Natural killer cell (primary cell): ENCODE measurements at regions not wholly inside any gene's neighbourhood (a gene's known extent, or its start where the extent isn't known, plus 50 kb on each side); places are given as distances from the start of the nearest gene placed in this dataset.

Experiments
- ATAC-seq, 3 donors: fragments of 150-1000 bp in 2 of 3; fragments of 200-7000 bp in 1 of 3; cut with Tn5 transposase; 1 replicate in 1 of 3; 2 replicates in 2 of 3; pipeline ENCODE4 v1.10.0; 2021; ENCODE audit warnings: mild to moderate bottlenecking in 2 of 3, moderate library complexity in 2 of 3
- DNase-seq, 2 donors: peaks; one replicate each; pipeline versions ENCODE4 v3.0.0 to v3.0.0-alpha.2; 2013 to 2021; ENCODE audit warnings: mixed read lengths in 1 of 2
- H3K27ac ChIP-seq: one replicate; pipeline ENCODE4 v1.5.1; 2013; ENCODE audit warnings: mild to moderate bottlenecking, low read length
- H3K27me3 ChIP-seq: one replicate; pipeline ENCODE4 v1.6.1; 2013; ENCODE audit warnings: low read length; ENCODE audit not compliant: control insufficient read depth, insufficient read depth
- H3K36me3 ChIP-seq: one replicate; pipeline ENCODE4 v1.6.1; 2013; ENCODE audit warnings: low read length; ENCODE audit not compliant: control insufficient read depth, insufficient read depth
- H3K4me1 ChIP-seq: one replicate; pipeline ENCODE4 v1.6.1; 2013; ENCODE audit warnings: low read length; ENCODE audit not compliant: control insufficient read depth, insufficient read depth
- H3K4me3 ChIP-seq: one replicate; pipeline ENCODE4 v1.5.1; 2013; ENCODE audit warnings: low read length
- H3K9me3 ChIP-seq: one replicate; pipeline ENCODE4 v1.6.1; 2013; ENCODE audit warnings: low read length; ENCODE audit not compliant: control insufficient read depth, insufficient read depth
- H3K27ac Mint-ChIP-seq, 2 donors: one replicate each; pipeline ENCODE4 v1.8.0; 2022; ENCODE audit warnings: mild to moderate bottlenecking in 2 of 2, mixed read lengths in 2 of 2, moderate library complexity in 1 of 2
- H3K27me3 Mint-ChIP-seq, 2 donors: one replicate each; pipeline ENCODE4 v1.8.0; 2022; ENCODE audit warnings: low read depth in 2 of 2, mixed read lengths in 2 of 2
- H3K36me3 Mint-ChIP-seq: one replicate; pipeline ENCODE4 v1.8.0; 2022; ENCODE audit warnings: mixed read lengths
- H3K4me1 Mint-ChIP-seq, 2 donors: one replicate each; pipeline ENCODE4 v1.8.0; 2022; ENCODE audit warnings: mixed read lengths in 2 of 2
- H3K4me3 Mint-ChIP-seq: one replicate; pipeline ENCODE4 v1.8.0; 2022; ENCODE audit warnings: mild to moderate bottlenecking, moderate library complexity, mixed read lengths
- H3K9me3 Mint-ChIP-seq, 2 donors: one replicate each; pipeline ENCODE4 v1.8.0; 2022; ENCODE audit warnings: mixed read lengths in 2 of 2
- WGBS: methylation state at CpG from one replicate; pipeline ENCODE4 v1.1.7; 2013; ENCODE audit warnings: missing lambda C conversion rate; ENCODE audit not compliant: insufficient coverage; 5-methylcytosine and 5-hydroxymethylcytosine counted together
- intact Hi-C: fragments of 100-400 bp; cut with micrococcal nuclease; formaldehyde crosslinking; loops from one replicate; pipeline ENCODE4 v1.14.2; 2022
- TF ChIP-seq, protein P1 (sequence below): fragments of 200-600 bp; IDR thresholded peaks from one replicate; pipeline ENCODE4 v1.8.0; 2022; ENCODE audit warnings: antibody characterized with exemption

DNA sequence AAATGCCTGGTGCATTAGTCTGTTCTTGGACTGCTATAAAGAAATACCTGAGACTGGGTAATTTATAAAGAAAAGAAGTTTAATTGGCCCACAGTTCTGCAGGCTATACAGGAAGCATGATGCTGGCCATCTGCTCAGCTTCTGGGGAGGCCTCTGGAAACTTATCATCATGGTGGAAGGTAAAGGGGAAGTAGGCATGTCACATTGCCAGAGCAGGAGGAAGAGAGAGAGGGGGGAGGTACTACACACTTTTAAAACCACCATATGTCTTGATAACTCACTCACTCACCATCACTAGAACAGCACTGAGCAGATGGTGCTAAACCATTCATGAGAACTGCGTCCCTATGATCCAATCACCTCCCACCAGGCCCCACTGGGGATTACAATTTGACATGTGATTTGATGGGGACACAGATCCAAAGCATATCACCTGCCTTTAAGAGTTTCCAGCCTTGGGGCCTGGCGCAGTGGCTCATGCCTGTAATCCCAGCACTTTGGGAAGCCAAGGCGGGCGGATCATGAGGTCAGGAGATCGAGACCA, 219.0 kb downstream of the KATNAL1 start:
- intact Hi-C loops, result no loop called here
- H3K27ac ChIP-seq, result no peak overlapping the region
- ATAC-seq (no peak), DNase-seq (no peak)
- 94% methylated on average over 5 of the region's 5 CpGs for WGBS
- H3K4me1 ChIP-seq, result peaks cover 4% of the 10 kb centered on the region
- Mint-ChIP-seq H3K4me3 (no peak overlapping the region), H3K36me3 (no peaks in the 10 kb centered on the region), H3K27ac (no peak overlapping the region), H3K4me1 (peaks cover 0 to 9% of the 10 kb centered on the region in 2 donors), H3K9me3 (no peaks in the 10 kb centered on the region), H3K27me3 (peaks cover 4 to 12% of the 10 kb centered on the region in 2 donors)
- H3K4me3 ChIP-seq, result no peak overlapping the region
- no peaks in the 10 kb centered on the region for H3K27me3 ChIP-seq
- no peaks in the 10 kb centered on the region for H3K9me3 ChIP-seq
- TF ChIP-seq, protein P1, sequence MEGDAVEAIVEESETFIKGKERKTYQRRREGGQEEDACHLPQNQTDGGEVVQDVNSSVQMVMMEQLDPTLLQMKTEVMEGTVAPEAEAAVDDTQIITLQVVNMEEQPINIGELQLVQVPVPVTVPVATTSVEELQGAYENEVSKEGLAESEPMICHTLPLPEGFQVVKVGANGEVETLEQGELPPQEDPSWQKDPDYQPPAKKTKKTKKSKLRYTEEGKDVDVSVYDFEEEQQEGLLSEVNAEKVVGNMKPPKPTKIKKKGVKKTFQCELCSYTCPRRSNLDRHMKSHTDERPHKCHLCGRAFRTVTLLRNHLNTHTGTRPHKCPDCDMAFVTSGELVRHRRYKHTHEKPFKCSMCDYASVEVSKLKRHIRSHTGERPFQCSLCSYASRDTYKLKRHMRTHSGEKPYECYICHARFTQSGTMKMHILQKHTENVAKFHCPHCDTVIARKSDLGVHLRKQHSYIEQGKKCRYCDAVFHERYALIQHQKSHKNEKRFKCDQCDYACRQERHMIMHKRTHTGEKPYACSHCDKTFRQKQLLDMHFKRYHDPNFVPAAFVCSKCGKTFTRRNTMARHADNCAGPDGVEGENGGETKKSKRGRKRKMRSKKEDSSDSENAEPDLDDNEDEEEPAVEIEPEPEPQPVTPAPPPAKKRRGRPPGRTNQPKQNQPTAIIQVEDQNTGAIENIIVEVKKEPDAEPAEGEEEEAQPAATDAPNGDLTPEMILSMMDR, result no peak
- no peaks in the 10 kb centered on the region for H3K36me3 ChIP-seq

DNA sequence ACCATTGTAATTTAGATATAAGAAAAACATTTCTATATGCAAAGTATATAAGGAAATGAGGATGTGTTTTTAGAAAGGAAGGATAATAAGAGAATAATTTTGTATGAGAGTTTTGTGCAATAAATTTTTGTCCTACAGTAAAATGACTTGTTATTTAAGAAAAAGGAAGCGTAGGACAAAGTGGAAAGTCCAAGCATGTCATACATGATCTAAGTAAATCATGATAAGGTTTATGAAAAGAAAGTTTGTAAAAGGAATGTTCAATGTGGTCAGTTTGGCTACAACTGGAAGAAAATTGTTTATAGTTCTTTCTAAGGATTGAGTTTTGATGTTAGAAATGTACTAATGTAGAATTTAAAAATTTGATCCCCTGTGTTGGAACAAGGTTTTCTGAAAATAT, 222.3 kb downstream of the KATNAL1 start:
- WGBS, result 92% methylated on average over 1 of the region's 1 CpG
- intact Hi-C loops, result no loop called here
- TF ChIP-seq, protein P1, result no peak
- Histone ChIP-seq H3K4me1 (no peaks in the 10 kb centered on the region), H3K27ac (no peak overlapping the region), H3K27me3 (no peaks in the 10 kb centered on the region), H3K36me3 (no peaks in the 10 kb centered on the region), H3K9me3 (no peaks in the 10 kb centered on the region), H3K4me3 (no peak overlapping the region)
- H3K36me3 Mint-ChIP-seq, result no peaks in the 10 kb centered on the region
- H3K4me3 Mint-ChIP-seq, result no peak overlapping the region
- DNase-seq (no peak), ATAC-seq (no peak)
- H3K27ac Mint-ChIP-seq, result no peak overlapping the region
- peaks cover 4 to 23% of the 10 kb centered on the region in 2 donors for H3K27me3 Mint-ChIP-seq
- no peaks in the 10 kb centered on the region for H3K4me1 Mint-ChIP-seq
- H3K9me3 Mint-ChIP-seq, result no peaks in the 10 kb centered on the region

DNA sequence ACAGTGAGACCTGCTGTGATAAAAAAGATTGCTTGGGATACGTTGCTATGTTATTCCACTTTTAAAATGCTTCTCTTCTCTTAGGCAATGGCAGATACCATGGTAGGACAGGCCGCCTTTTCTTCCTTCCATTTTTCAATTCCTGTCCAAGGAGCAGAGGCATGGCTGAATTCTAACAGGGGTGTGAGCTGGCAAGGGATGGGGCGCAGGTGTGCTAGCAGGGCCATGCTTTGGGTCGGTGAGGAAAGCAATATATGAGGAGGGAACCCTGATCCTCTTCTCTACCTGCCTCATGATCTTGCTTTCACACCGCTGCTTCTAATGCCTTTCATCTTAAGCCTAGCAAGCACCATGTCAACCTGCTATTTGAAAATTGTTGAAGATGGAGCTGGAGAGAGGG, 225.0 kb downstream of the KATNAL1 start:
- no peak for DNase-seq
- no peak overlapping the region for H3K4me3 ChIP-seq
- H3K27me3 Mint-ChIP-seq, result peaks cover 4 to 23% of the 10 kb centered on the region in 2 donors
- TF ChIP-seq, protein P1, result no peak
- no peak overlapping the region for H3K27ac Mint-ChIP-seq
- intact Hi-C loops, result no loop called here
- no peaks in the 10 kb centered on the region for H3K36me3 Mint-ChIP-seq
- WGBS, result 94% methylated on average over 5 of the region's 5 CpGs
- no peak overlapping the region for H3K4me3 Mint-ChIP-seq
- ATAC-seq, result no peak
- no peaks in the 10 kb centered on the region for H3K9me3 Mint-ChIP-seq
- no peaks in the 10 kb centered on the region for H3K4me1 ChIP-seq
- no peaks in the 10 kb centered on the region for H3K27me3 ChIP-seq
- H3K36me3 ChIP-seq, result no peaks in the 10 kb centered on the region
- no peaks in the 10 kb centered on the region for H3K9me3 ChIP-seq
- H3K27ac ChIP-seq, result no peak overlapping the region
- no peaks in the 10 kb centered on the region for H3K4me1 Mint-ChIP-seq

DNA sequence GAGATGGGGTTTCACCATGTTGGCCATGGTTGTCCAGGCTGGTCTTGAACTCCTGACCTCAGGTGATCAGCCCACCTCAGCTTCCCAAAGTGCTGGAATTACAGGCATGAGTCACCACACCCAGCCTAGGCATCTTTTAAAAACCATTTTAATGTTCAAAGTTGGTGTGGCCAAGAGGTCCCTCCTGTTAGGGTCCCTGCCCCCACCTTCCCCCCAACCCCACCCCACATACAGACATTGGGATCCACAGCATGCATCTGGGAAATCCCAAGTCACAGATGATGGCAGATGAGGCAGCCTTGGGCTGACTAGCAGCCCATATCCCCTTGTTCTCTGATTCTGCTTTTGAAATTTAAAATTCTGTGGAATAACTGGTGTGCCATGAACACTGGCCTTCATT, 226.0 kb downstream of the KATNAL1 start:
- H3K9me3 Mint-ChIP-seq, result no peaks in the 10 kb centered on the region
- no peaks in the 10 kb centered on the region for H3K36me3 Mint-ChIP-seq
- Histone ChIP-seq H3K27ac (no peak overlapping the region), H3K4me3 (no peak overlapping the region), H3K27me3 (no peaks in the 10 kb centered on the region), H3K9me3 (no peaks in the 10 kb centered on the region), H3K4me1 (no peaks in the 10 kb centered on the region), H3K36me3 (no peaks in the 10 kb centered on the region)
- intact Hi-C loops, result no loop called here
- no peak for ATAC-seq
- no peak overlapping the region for H3K4me3 Mint-ChIP-seq
- H3K4me1 Mint-ChIP-seq, result no peaks in the 10 kb centered on the region
- DNase-seq, result no peak
- TF ChIP-seq, protein P1, result no peak
- no peak overlapping the region for H3K27ac Mint-ChIP-seq
- peaks cover 4 to 23% of the 10 kb centered on the region in 2 donors for H3K27me3 Mint-ChIP-seq
